ENCODE measurements at regions not wholly inside any gene's neighbourhood (a gene's known extent, or its start where the extent isn't known, plus 50 kb on each side); places are given as distances from the start of the nearest gene placed in this dataset.
"Not testable (repeated sequence)": the region's sequence is repeated elsewhere in the genome, so short reads cannot be mapped to it uniquely, and the experiment has no call there.

GRCh38 chr1:166507347-166507746 is 331.9 kb upstream of the POGK start:
- no peak for DNase-seq

GRCh38 chr1:166511761-166512160 is 327.5 kb upstream of the POGK start:
- DNase-seq: no peak

GRCh38 chr1:166514067-166514466 is 325.2 kb upstream of the POGK start:
- DNase-seq: no peak

DNA sequence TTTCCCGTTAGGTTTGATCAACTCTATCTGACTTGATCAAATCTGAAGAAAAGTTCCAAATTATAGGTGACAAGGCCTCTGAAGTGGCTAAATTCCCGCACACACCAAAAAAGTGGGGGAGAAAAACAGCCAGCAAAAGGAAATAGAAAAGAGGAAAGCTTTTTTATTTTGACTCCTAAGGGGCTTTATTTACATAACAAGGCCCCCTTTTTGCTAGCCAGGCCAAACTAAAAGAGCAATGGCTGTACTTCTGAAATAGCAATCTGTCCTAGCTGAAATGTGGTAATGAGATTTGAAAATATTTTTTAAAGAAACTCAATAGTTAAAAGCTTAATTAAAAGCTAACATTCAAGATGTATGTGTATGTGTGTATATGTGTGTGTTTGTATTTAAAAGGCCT is 311.5 kb upstream of the POGK start:
- DNase-seq: no peak

GRCh38 chr1:166538646-166539045 is 300.6 kb upstream of the POGK start:
- DNase-seq: no peak

DNA sequence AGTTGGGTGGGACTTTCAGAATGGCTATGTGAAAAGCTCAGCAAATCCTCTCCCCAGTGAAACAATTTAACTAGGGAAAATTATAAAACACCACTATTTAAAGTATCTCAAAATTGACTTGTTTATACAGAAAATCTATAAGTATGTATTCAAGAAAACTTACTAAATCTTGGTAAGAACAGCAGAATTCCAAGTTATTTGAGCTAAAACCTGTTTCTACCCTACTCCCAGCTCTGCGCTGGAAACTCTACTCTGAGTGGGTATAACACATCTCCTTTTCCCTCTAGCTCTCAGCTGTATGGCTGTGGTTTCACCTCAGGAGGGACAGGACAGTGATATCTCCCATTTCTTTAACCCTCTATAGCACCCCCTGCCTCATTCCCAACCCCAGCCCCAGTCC is 295.2 kb upstream of the POGK start:
- DNase-seq: no peak

DNA sequence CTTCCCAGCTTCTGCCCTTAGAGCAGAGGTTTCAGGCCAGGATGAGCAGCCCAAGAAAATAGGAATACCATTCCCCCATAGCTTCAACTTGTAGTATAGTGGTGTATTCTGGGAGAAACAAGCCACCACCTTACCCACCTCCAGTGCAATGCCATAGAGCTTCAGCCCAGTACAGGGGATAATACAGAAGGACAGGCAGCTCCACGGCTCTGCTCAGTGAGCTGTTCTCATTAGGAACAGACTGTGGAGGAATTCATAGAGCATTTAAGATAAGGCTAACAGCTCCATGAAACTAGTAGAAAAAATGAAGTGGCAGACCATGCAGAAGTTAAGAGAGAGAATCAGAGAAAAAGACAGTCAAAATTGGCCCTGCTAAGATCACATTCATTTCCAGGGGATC is 294.7 kb upstream of the POGK start:
- no peak for DNase-seq

GRCh38 chr1:166552706-166553105 is 286.6 kb upstream of the POGK start:
- DNase-seq: no peak

DNA sequence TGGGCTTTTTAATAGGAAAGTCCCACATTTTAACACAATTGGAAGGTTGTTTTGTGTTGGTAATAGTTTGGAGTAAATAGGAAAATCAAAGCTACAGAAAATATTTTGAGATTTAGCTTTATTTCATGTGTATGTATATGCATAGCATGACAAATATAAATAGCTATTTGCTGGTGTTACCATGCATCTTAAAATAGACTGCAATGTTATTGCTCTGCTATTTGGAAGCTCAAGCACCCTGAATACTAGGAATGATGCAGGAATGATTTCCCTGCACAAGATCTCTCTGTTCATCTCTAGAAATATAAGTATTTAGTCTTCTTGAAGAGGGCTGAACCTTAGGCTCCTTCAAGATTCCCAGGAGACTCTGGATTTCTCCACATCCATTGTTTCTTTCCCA is 268.3 kb upstream of the POGK start:
- no peak for DNase-seq

GRCh38 chr1:166573199-166573598 is 266.1 kb upstream of the POGK start:
- no peak for DNase-seq

DNA sequence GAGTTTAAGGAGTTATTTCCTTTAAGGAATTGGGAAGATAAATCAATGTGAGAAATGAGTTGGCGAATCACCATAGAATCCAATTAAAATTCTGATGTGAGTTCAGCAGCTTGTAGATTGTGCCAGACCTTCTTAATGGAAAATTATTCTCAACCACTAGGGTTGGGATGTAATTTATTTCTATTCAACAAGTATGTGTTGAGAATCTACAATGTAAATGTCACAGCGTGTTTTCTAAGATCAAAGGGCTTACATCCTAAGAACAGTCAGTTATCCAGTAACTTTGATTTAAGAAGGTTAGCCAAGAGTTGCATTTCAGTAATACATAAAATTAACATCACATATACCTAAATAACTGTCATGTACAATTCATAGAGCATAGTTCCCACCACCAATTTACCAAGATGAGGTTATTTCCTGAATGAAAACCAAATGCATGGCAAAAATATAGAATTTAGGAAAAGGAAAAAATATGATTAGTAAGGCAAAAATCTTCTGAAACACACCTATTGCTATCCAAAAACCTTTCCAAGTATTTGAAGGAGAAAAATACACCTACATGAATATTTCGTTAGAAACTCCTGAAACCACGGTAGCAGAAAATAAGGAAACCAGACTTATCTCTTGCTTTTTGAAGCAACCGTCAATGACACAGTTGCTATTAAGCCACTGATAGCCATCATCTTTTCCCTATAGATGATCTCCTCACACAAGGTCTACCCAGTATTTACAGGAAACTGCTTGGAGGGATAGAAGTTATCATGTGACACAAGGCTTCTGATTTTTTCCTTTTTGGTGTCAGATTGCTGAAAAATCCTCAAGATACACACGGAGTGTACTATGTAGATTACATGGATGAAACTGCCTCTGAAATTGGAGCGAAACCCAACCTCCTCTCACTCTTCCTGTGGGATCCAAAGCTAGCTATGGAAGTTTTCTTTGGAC is 259.4 kb upstream of the POGK start:
- no peak for DNase-seq

GRCh38 chr1:166588741-166589140 is 250.5 kb upstream of the POGK start:
- DNase-seq: no peak

GRCh38 chr1:166590161-166590560 is 249.1 kb upstream of the POGK start:
- no peak for DNase-seq

DNA sequence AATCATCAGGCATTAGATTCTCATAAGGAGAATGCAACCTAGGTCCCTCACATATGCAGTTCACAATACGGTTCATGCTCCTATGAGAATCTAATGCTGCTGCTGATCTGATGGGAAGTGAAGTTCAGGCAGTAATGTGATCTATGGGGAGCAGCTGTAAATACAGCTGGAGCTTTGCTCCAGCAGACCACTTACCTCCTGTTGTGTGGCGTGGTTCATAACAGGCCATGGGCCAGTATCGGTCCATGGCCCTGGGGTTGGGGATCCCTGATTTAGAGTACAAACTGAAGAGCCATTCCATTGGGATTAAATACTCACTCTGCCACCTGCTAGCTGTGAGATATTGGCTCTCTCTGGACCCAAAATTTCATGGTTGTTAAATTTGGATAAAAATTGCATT is 244.6 kb upstream of the POGK start:
- no peak for DNase-seq

DNA sequence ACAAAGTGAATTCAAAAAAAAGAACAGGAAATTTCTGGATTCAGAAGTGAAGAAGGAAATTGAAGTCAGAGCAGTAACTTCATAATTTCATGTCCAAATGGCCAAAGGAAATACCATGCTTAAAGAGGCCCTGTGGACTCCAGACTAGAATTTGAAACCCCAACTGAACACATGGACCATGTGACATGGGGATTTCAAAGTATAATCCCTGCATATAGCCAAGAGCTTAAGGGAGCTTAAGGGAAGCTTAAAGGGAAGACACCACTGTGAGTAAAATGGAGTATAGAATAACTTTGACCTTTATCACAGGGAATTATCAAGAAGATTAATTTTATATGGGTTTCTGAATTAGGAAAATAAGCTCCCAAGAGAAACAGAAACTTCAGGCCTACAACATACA is 241.8 kb upstream of the POGK start:
- no peak for DNase-seq

GRCh38 chr1:166600574-166600973 is 238.7 kb upstream of the POGK start:
- DNase-seq: no peak

- no peak for DNase-seq
Observed at GRCh38 chr1:166601650-166602278, 237.5 kb upstream of the POGK start.

DNA sequence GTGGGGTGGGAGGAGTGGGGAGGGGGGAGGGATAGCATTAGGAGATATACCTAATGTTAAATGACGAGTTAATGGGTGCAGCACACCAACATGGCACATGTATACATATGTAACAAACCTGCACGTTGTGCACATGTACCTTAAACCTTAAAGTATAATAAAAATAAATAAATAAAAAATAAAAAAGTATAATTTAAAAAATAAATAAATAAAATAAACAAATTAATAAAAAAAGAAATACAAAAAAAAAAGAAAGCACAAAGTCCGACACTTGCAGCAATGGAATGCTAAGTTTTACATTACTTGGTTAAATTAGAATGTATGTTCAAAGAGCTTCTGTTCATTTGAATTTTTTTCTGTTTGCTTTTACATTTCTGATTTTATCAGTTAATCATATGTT is 236.5 kb upstream of the POGK start:
- not testable (repeated sequence) for DNase-seq

- no peak for DNase-seq
Observed at GRCh38 chr1:166603296-166603695, 236.0 kb upstream of the POGK start.

- DNase-seq: no peak
Observed at GRCh38 chr1:166605137-166605536, 234.1 kb upstream of the POGK start.

GRCh38 chr1:166612886-166613285 is 226.4 kb upstream of the POGK start:
- no peak for DNase-seq

- DNase-seq: no peak
Observed at GRCh38 chr1:166616206-166616605, 223.1 kb upstream of the POGK start.

DNA sequence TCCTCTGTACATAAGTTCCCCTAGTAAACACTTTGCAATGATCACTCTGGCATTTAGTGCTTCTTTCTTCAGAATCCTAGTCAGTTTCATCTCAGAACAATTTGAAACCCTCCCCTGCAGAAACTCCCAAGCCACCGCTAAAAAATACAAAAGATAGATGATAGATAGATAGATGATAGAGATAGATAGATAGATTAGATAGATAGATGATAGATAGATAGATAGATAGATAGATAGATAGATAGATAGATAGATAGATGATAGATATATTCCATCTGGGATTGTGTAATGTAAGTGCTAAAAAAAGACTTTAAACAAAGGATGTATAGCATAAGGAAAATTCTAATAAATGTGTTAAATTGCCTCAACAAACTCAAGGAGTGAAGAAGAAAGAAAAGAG is 212.6 kb upstream of the POGK start:
- DNase-seq: no peak

DNA sequence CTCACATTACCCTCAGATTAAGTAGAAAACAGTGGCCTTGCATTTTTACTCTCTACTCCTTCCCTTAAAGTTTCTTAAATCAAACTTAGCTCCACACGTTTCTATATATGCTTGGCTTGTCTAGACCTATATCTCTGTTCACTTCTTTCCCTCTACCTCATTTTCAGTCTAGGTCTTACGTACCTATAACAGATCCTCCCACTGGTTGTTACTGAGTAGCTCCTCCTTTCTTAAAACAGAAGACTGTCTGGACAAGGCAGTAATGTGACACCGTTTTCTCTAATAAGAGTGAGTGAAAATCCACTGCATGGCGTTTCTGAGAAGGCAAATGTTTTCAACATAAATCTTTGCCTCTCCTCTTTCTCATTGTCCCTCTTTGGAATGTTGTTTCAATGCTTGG is 211.7 kb upstream of the POGK start:
- no peak for DNase-seq

DNA sequence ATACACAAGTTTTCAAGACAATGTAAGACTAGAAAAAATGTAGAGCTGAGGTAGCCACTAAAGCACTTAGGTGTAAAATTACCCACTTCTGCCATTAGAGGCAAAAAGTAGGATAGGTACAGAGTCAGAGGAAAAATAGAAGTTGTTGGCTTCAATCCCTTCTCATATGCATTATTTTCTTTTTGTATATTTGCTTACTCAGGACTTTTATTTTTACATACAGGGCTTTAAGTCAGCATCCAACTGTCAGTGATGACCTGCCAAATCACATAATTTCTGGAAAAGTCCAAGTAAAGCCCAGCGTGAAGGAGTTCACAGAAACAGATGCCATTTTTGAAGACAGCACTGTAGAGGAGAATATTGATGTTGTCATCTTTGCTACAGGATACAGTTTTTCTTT is 211.0 kb upstream of the POGK start:
- DNase-seq: no peak
